PC-3 (cell line): ENCODE measurements at regions not wholly inside any gene's neighbourhood (a gene's known extent, or its start where the extent isn't known, plus 50 kb on each side); places are given as distances from the start of the nearest gene placed in this dataset.

ENCODE experiments used
- ATAC-seq: fragments of 200-7000 bp; cut with Tn5 transposase; 2 replicates; pipeline ENCODE4 v1.9.1; 2020; ENCODE audit warnings: mild to moderate bottlenecking, moderate library complexity
- BruUV-seq: library from RNA; stranded (reverse); fragments of 400-500 nt; replicated peaks from 2 replicates; lab custom pipeline; 2021; lab: Mats Ljungman, UMichigan
- CTCF ChIA-PET: fragments of 300-600 bp; sonication (Branson Sonifier 250); formaldehyde crosslinking; loops from one replicate; lab custom pipeline; 2022; ENCODE audit warnings: antibody characterized with exemption; lab: Charles Lee
- POLR2A ChIA-PET: fragments of 300-600 bp; sonication (Branson Sonifier 250); formaldehyde crosslinking; loops from one replicate; lab custom pipeline; 2022; ENCODE audit warnings: antibody characterized with exemption; ENCODE audit not compliant: unreplicated experiment; lab: Charles Lee
- DNase-seq: peaks from one replicate; pipeline ENCODE4 v3.0.0-alpha.2; 2015
- H2AFZ ChIP-seq: fragments of 300-600 bp; sonication (generic); 2 replicates; pipeline ENCODE4 v1.6.0; 2016; ENCODE audit warnings: antibody characterized with exemption, low read length
- H3F3A ChIP-seq: fragments of 300-600 bp; sonication (generic); one replicate; pipeline ENCODE4 v1.6.0; 2017; ENCODE audit warnings: antibody characterized with exemption, low read length, control low read depth, mild to moderate bottlenecking; ENCODE audit not compliant: unreplicated experiment
- H3K27ac ChIP-seq: fragments of 300-600 bp; sonication (generic); 2 replicates; pipeline ENCODE4 v1.5.1; 2016; ENCODE audit warnings: mild to moderate bottlenecking, low read length
- H3K27me3 ChIP-seq: fragments of 300-600 bp; sonication (generic); 2 replicates; pipeline ENCODE4 v1.6.1; 2016; ENCODE audit warnings: low read length, mixed read lengths
- H3K36me3 ChIP-seq: fragments of 300-600 bp; sonication (generic); 2 replicates; pipeline ENCODE4 v1.6.1; 2016; ENCODE audit warnings: low read depth, mixed run types, low read length, mixed read lengths
- H3K4me1 ChIP-seq: fragments of 300-600 bp; sonication (generic); 2 replicates; pipeline ENCODE4 v1.5.1; 2016; ENCODE audit warnings: low read length; ENCODE audit not compliant: insufficient read depth
- H3K4me2 ChIP-seq: fragments of 300-600 bp; sonication (generic); 2 replicates; pipeline ENCODE4 v1.6.0; 2016; ENCODE audit warnings: low read length
- H3K4me3 ChIP-seq: fragments of 300-600 bp; sonication (generic); 2 replicates; pipeline ENCODE4 v1.5.1; 2016; ENCODE audit warnings: mild to moderate bottlenecking, low read length, mixed read lengths
- H3K79me2 ChIP-seq: fragments of 300-600 bp; sonication (generic); 2 replicates; pipeline ENCODE4 v1.6.1; 2017; ENCODE audit warnings: low read length, mixed read lengths
- H3K9ac ChIP-seq: fragments of 300-600 bp; sonication (generic); 2 replicates; pipeline ENCODE4 v1.6.0; 2016; ENCODE audit warnings: mild to moderate bottlenecking, low read length
- H3K9me2 ChIP-seq: fragments of 300-600 bp; sonication (generic); replicated peaks from 2 replicates; pipeline ENCODE4 v1.6.1; 2016; ENCODE audit warnings: mixed run types, low read length, mixed read lengths
- H3K9me3 ChIP-seq: fragments of 300-600 bp; sonication (generic); 2 replicates; pipeline ENCODE4 v1.6.1; 2016; ENCODE audit warnings: low read length, mixed read lengths
- H4K20me1 ChIP-seq: fragments of 300-600 bp; sonication (generic); 2 replicates; pipeline ENCODE4 v1.6.1; 2016; ENCODE audit warnings: low read length, mixed read lengths
- CTCF ChIP-seq: fragments of 300-600 bp; sonication (generic); conservative IDR thresholded peaks from 2 replicates; pipeline ENCODE4 v1.5.1; 2017; ENCODE audit warnings: antibody characterized with exemption, low read depth, mild to moderate bottlenecking, low read length
- EZH2 ChIP-seq: fragments of 300-600 bp; sonication (generic); IDR thresholded peaks from one replicate; pipeline ENCODE4 v1.6.1; 2017; ENCODE audit warnings: antibody characterized with exemption, mild to moderate bottlenecking, low read length; ENCODE audit not compliant: unreplicated experiment
- EZH2phosphoT487 ChIP-seq: fragments of 300-600 bp; sonication (generic); IDR thresholded peaks from 2 replicates; pipeline ENCODE4 v1.6.1; 2018; ENCODE audit warnings: mild to moderate bottlenecking, antibody characterized with exemption, low read length, borderline replicate concordance
- intact Hi-C: fragments of 100-400 bp; cut with micrococcal nuclease; formaldehyde crosslinking; loops from 2 replicates; pipeline ENCODE4 v1.9.0; 2023

GRCh38 chr3:111244760-111245159, 173.1 kb downstream of the NECTIN3 start:
- no peak overlapping the region for H3K9ac ChIP-seq
- no TSS peak for BruUV-seq
- H3K27me3 ChIP-seq: no peaks in the 10 kb centered on the region
- no peaks in the 10 kb centered on the region for H3K9me3 ChIP-seq
- H3K4me3 ChIP-seq: no peak overlapping the region
- CTCF ChIA-PET: no interaction called here
- no peaks in the 10 kb centered on the region for H4K20me1 ChIP-seq
- intact Hi-C loops: no loop called here
- H3K36me3 ChIP-seq: no peaks in the 10 kb centered on the region
- no peak for TF ChIP-seq EZH2
- no peak for TF ChIP-seq CTCF
- no peak for TF ChIP-seq EZH2phosphoT487
- ATAC-seq: no peak
- H3K79me2 ChIP-seq: no peaks in the 10 kb centered on the region
- DNase-seq: no peak
- H3K4me2 ChIP-seq: no peak overlapping the region
- H3F3A ChIP-seq: no peaks in the 10 kb centered on the region
- no peaks in the 10 kb centered on the region; the same call in 1 of the 2 replicates for H3K9me2 ChIP-seq
- H3K27ac ChIP-seq: no peak overlapping the region
- H2AFZ ChIP-seq: no peak overlapping the region
- POLR2A ChIA-PET: no interaction called here
- peaks cover 9% of the 10 kb centered on the region; the same call in 1 of the 2 replicates for H3K4me1 ChIP-seq

DNA sequence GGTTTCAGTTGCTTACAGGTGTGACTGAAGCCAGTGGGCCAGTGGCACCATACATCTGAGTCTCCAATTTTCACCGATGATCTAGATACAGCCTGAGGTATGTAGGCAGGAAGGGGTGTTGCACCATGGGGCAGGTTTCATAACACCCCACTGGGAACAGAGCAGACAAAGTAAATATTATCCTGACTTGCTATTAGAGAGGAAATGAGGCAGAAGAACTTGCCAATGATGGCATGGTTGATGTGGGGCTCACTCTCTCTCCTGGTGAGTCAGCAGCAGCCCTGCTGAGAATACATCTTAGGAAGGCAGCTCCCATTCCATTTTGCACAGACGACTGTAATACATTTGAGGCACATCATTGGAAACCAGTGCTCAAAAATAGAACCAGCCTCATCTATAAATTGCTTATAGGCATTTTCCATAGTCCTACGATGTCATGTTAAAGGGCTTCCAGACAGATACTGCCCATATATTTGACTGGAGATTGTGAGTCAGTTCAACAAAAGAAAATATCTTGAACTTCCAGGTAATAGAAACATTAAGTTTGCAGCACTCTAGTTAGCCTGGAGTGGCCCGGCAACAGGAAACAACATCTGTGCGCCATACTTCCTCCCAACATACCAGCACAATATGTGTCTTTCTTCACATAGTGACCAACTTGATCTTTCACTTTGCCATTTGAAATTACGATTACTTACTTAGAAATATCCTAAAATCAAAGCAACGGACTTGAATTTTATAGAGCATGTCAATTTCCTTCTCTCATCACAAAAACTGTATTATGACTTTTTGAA, 175.5 kb downstream of the NECTIN3 start:
- ATAC-seq (peak; percentile 57), DNase-seq (peak; percentile 57)
- no peaks in the 10 kb centered on the region; the same call in 1 of the 2 replicates for H3K9me2 ChIP-seq
- peaks cover 9% of the 10 kb centered on the region; the same call in 1 of the 2 replicates for H3K4me1 ChIP-seq
- H3K4me3 ChIP-seq: no peak overlapping the region
- H2AFZ ChIP-seq: peak overlapping the region; percentile 7; the same call in 1 of the 2 replicates
- no peaks in the 10 kb centered on the region for H4K20me1 ChIP-seq
- H3F3A ChIP-seq: no peaks in the 10 kb centered on the region
- H3K9me3 ChIP-seq: no peaks in the 10 kb centered on the region
- BruUV-seq: no TSS peak
- H3K79me2 ChIP-seq: no peaks in the 10 kb centered on the region
- H3K36me3 ChIP-seq: no peaks in the 10 kb centered on the region
- intact Hi-C loops: loop anchor here (1.0 kb wide), 1 partner anchor 251 kb away; no protein-coding TSS in a partner anchor
- POLR2A ChIA-PET: no interaction called here
- H3K4me2 ChIP-seq: no peak overlapping the region
- CTCF ChIA-PET: no interaction called here
- no peak overlapping the region for H3K27ac ChIP-seq
- no peak for TF ChIP-seq EZH2phosphoT487
- TF ChIP-seq EZH2: no peak
- no peak for TF ChIP-seq CTCF
- no peak overlapping the region for H3K9ac ChIP-seq
- H3K27me3 ChIP-seq: no peaks in the 10 kb centered on the region

DNA sequence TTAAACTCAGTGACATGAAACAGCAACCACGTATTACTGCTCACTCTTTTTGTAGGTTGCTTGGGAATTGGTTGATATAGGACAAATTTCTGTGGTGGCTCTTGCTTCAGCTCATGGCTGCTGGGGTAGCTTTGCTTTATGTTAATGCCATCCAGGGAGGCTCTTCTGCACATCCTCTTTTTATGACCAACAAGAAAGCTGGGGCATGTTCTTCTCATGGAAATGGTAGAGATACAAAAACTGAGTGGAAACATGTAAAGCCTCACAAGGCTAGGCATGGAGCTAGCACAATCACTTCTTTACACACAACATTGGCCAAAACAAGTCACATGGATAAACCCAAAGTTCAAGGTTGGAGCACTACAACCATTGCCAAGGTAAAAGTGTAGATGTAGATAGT, 176.8 kb downstream of the NECTIN3 start:
- Histone ChIP-seq H3K36me3 (no peaks in the 10 kb centered on the region), H3K9me2 (no peaks in the 10 kb centered on the region; the same call in 1 of the 2 replicates), H3K79me2 (no peaks in the 10 kb centered on the region), H3F3A (no peaks in the 10 kb centered on the region), H2AFZ (no peak overlapping the region), H3K27me3 (no peaks in the 10 kb centered on the region), H4K20me1 (no peaks in the 10 kb centered on the region), H3K9me3 (no peaks in the 10 kb centered on the region), H3K4me2 (no peak overlapping the region), H3K4me1 (peaks cover 9% of the 10 kb centered on the region; the same call in 1 of the 2 replicates), H3K27ac (no peak overlapping the region), H3K9ac (no peak overlapping the region), H3K4me3 (no peak overlapping the region)
- ATAC-seq: no peak
- no TSS peak for BruUV-seq
- no peak for DNase-seq
- intact Hi-C loops: no loop called here
- ChIA-PET CTCF (no interaction called here), POLR2A (no interaction called here)
- TF ChIP-seq EZH2phosphoT487: no peak
- TF ChIP-seq EZH2: no peak
- TF ChIP-seq CTCF: no peak
